HEK293T (cell line): ENCODE measurements at regions not wholly inside any gene's neighbourhood (a gene's known extent, or its start where the extent isn't known, plus 50 kb on each side); places are given as distances from the start of the nearest gene placed in this dataset.

Experiments used
- ARNT ChIP-seq: fragments of 450-650 bp; IDR thresholded peaks from 2 replicates; pipeline ENCODE4 v1.6.1; 2017; ENCODE audit warnings: mild to moderate bottlenecking
- BHLHE40 ChIP-seq: fragments of 450-650 bp; IDR thresholded peaks from 2 replicates; pipeline ENCODE4 v1.6.1; 2016; ENCODE audit warnings: mild to moderate bottlenecking, moderate library complexity, borderline replicate concordance
- CTBP1 ChIP-seq: fragments of 450-650 bp; IDR thresholded peaks from 2 replicates; pipeline ENCODE4 v1.6.1; 2016; ENCODE audit warnings: borderline replicate concordance
- ELF4 ChIP-seq: fragments of 450-650 bp; IDR thresholded peaks from 2 replicates; pipeline ENCODE4 v1.6.1; 2017; ENCODE audit warnings: antibody characterized with exemption
- FOXA1 ChIP-seq: fragments of 450-650 bp; IDR thresholded peaks from 2 replicates; pipeline ENCODE4 v1.6.1; 2016; ENCODE audit warnings: mild to moderate bottlenecking
- FOXM1 ChIP-seq: fragments of 450-650 bp; IDR thresholded peaks from 2 replicates; pipeline ENCODE4 v1.6.1; 2017; ENCODE audit warnings: mild to moderate bottlenecking, borderline replicate concordance
- L3MBTL2 ChIP-seq: fragments of 450-650 bp; conservative IDR thresholded peaks from 2 replicates; pipeline ENCODE4 v1.6.1; 2016; ENCODE audit warnings: mild to moderate bottlenecking
- NFRKB ChIP-seq: fragments of 450-650 bp; IDR thresholded peaks from 2 replicates; pipeline ENCODE4 v1.6.1; 2016; ENCODE audit warnings: mild to moderate bottlenecking, moderate library complexity
- SP1 ChIP-seq: fragments of 450-650 bp; IDR thresholded peaks from 2 replicates; pipeline ENCODE4 v1.6.1; 2017
- SUZ12 ChIP-seq: fragments of 450-650 bp; IDR thresholded peaks from 2 replicates; pipeline ENCODE4 v1.6.1; 2016; ENCODE audit warnings: mild to moderate bottlenecking
- TARDBP ChIP-seq: fragments of 450-650 bp; IDR thresholded peaks from 2 replicates; pipeline ENCODE4 v1.6.1; 2016
- TF ChIP-seq, protein P1 (sequence below): fragments of 450-650 bp; IDR thresholded peaks from 2 replicates; pipeline ENCODE4 v1.6.1; 2016

DNA sequence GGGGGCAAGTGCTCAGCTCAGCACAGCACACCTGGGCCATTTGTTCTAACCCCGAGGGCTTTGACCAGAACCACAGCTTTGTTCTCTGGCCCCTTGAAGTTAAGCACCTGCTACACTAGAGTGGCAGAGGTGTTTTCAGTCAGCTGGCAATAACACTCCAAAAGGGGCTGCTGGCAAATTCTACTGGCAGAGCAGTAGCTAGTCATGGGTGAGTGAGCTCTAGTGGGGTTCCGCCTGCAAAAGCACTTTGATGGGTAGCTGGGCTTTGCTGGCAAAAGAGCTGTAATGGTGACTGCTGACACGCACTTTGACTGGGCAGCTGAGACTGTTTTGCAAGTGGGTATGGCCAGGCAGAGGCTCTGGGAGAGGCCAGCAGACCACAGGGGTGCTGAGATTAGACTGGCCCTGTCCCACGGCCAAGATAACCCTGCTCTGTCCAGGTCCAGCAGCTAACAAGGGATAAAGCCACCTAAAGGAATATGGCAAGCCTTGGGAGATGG, 65.2 kb upstream of the TENT5D start:
- TF ChIP-seq CTBP1 (no peak), SUZ12 (no peak), ARNT (no peak), SP1 (no peak), NFRKB (no peak), TARDBP (no peak), FOXM1 (no peak), L3MBTL2 (no peak), FOXA1 (no peak), ELF4 (no peak), BHLHE40 (no peak)
- TF ChIP-seq, protein P1, sequence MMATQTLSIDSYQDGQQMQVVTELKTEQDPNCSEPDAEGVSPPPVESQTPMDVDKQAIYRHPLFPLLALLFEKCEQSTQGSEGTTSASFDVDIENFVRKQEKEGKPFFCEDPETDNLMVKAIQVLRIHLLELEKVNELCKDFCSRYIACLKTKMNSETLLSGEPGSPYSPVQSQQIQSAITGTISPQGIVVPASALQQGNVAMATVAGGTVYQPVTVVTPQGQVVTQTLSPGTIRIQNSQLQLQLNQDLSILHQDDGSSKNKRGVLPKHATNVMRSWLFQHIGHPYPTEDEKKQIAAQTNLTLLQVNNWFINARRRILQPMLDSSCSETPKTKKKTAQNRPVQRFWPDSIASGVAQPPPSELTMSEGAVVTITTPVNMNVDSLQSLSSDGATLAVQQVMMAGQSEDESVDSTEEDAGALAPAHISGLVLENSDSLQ: no peak
